IMR-90 (cell line): ENCODE measurements at regions not wholly inside any gene's neighbourhood (a gene's known extent, or its start where the extent isn't known, plus 50 kb on each side); places are given as distances from the start of the nearest gene placed in this dataset.

Experiments
- BHLHE40 ChIP-seq: fragments of 150-350 bp; IDR thresholded peaks from 2 replicates; pipeline ENCODE4 v1.6.1; 2016; ENCODE audit warnings: mild to moderate bottlenecking, low read depth, low read length
- CEBPB ChIP-seq: IDR thresholded peaks from 2 replicates; pipeline ENCODE4 v1.6.1; 2012; ENCODE audit warnings: low read depth, low read length, improper control_type of control experiment
- CHD1 ChIP-seq: IDR thresholded peaks from 2 replicates; pipeline ENCODE4 v1.6.1; 2012; ENCODE audit warnings: low read depth, low read length, improper control_type of control experiment
- CTCF ChIP-seq: conservative IDR thresholded peaks from 2 replicates; pipeline ENCODE4 v1.5.1; 2012; ENCODE audit warnings: mild to moderate bottlenecking, low read depth, low read length, improper control_type of control experiment
- ELK1 ChIP-seq: fragments of 150-350 bp; IDR thresholded peaks from 2 replicates; pipeline ENCODE4 v1.6.1; 2016; ENCODE audit warnings: low read depth, mild to moderate bottlenecking, low read length, moderate library complexity, borderline replicate concordance
- MAFK ChIP-seq: IDR thresholded peaks from 2 replicates; pipeline ENCODE4 v1.6.1; 2012; ENCODE audit warnings: low read depth, low read length, improper control_type of control experiment
- MXI1 ChIP-seq: IDR thresholded peaks from 2 replicates; pipeline ENCODE4 v1.6.1; 2012; ENCODE audit warnings: low read depth, mild to moderate bottlenecking, low read length, moderate library complexity, borderline replicate concordance
- NFE2L2 ChIP-seq: fragments of 150-350 bp; IDR thresholded peaks from 2 replicates; pipeline ENCODE4 v1.6.1; 2016; ENCODE audit warnings: low read depth, mild to moderate bottlenecking, low read length
- POLR2A ChIP-seq: IDR thresholded peaks from 2 replicates; pipeline ENCODE4 v1.6.1; 2012; ENCODE audit warnings: mild to moderate bottlenecking, low read depth, low read length
- RAD21 ChIP-seq: IDR thresholded peaks from 2 replicates; pipeline ENCODE4 v1.6.1; 2012; ENCODE audit warnings: low read length, improper control_type of control experiment
- RCOR1 ChIP-seq: IDR thresholded peaks from 2 replicates; pipeline ENCODE4 v1.6.1; 2012; ENCODE audit warnings: mild to moderate bottlenecking, low read length, improper control_type of control experiment; ENCODE audit not compliant: insufficient replicate concordance
- RFX5 ChIP-seq: IDR thresholded peaks from 2 replicates; pipeline ENCODE4 v1.8.0; 2012; ENCODE audit warnings: low read depth, mild to moderate bottlenecking, low read length, moderate library complexity
- SMC3 ChIP-seq: fragments of 150-350 bp; IDR thresholded peaks from 2 replicates; pipeline ENCODE4 v1.6.1; 2016; ENCODE audit warnings: low read depth, mild to moderate bottlenecking, antibody characterized with exemption, low read length, moderate library complexity

GRCh38 chr14:39731912-39732311 is 299.7 kb upstream of the FBXO33 start:
- TF ChIP-seq POLR2A (no peak), CTCF (no peak), SMC3 (no peak), CHD1 (no peak), CEBPB (no peak), RFX5 (no peak), RAD21 (no peak), ELK1 (no peak), MXI1 (no peak), RCOR1 (no peak), MAFK (no peak), BHLHE40 (no peak), NFE2L2 (no peak)
